HEK293T (cell line): ENCODE measurements at regions not wholly inside any gene's neighbourhood (a gene's known extent, or its start where the extent isn't known, plus 50 kb on each side); places are given as distances from the start of the nearest gene placed in this dataset.

Experiments used
- CTCF ChIA-PET: fragments of 350-600 bp; formaldehyde crosslinking; extraction: SDS; loops from one replicate; lab custom pipeline; 2021; ENCODE audit warnings: antibody characterized with exemption, inconsistent platforms; lab: Yijun Ruan, JAX
- POLR2A ChIA-PET: fragments of 350-600 bp; formaldehyde crosslinking; extraction: SDS; loops from one replicate; lab custom pipeline; 2020; ENCODE audit warnings: antibody characterized with exemption, inconsistent platforms; lab: Yijun Ruan, JAX
- DNase-seq: peaks from one replicate; pipeline ENCODE4 v3.0.0; 2012; ENCODE audit warnings: mixed read lengths; ENCODE audit errors: extremely low spot score
- ARNT ChIP-seq: fragments of 450-650 bp; IDR thresholded peaks from 2 replicates; pipeline ENCODE4 v1.6.1; 2017; ENCODE audit warnings: mild to moderate bottlenecking
- BHLHE40 ChIP-seq: fragments of 450-650 bp; IDR thresholded peaks from 2 replicates; pipeline ENCODE4 v1.6.1; 2016; ENCODE audit warnings: mild to moderate bottlenecking, moderate library complexity, borderline replicate concordance
- CTBP1 ChIP-seq: fragments of 450-650 bp; IDR thresholded peaks from 2 replicates; pipeline ENCODE4 v1.6.1; 2016; ENCODE audit warnings: borderline replicate concordance
- ELF4 ChIP-seq: fragments of 450-650 bp; IDR thresholded peaks from 2 replicates; pipeline ENCODE4 v1.6.1; 2017; ENCODE audit warnings: antibody characterized with exemption
- FOXA1 ChIP-seq: fragments of 450-650 bp; IDR thresholded peaks from 2 replicates; pipeline ENCODE4 v1.6.1; 2016; ENCODE audit warnings: mild to moderate bottlenecking
- FOXK2 ChIP-seq: fragments of 450-650 bp; IDR thresholded peaks from 2 replicates; pipeline ENCODE4 v1.6.1; 2016; ENCODE audit warnings: mild to moderate bottlenecking
- FOXM1 ChIP-seq: fragments of 450-650 bp; IDR thresholded peaks from 2 replicates; pipeline ENCODE4 v1.6.1; 2017; ENCODE audit warnings: mild to moderate bottlenecking, borderline replicate concordance
- HDGF ChIP-seq: fragments of 450-650 bp; IDR thresholded peaks from 2 replicates; pipeline ENCODE4 v1.6.1; 2017; ENCODE audit warnings: antibody characterized with exemption, borderline replicate concordance
- L3MBTL2 ChIP-seq: fragments of 450-650 bp; conservative IDR thresholded peaks from 2 replicates; pipeline ENCODE4 v1.6.1; 2016; ENCODE audit warnings: mild to moderate bottlenecking
- LEF1 ChIP-seq: fragments of 450-650 bp; IDR thresholded peaks from 2 replicates; pipeline ENCODE4 v1.6.1; 2017; ENCODE audit warnings: mild to moderate bottlenecking, borderline replicate concordance
- NFRKB ChIP-seq: fragments of 450-650 bp; IDR thresholded peaks from 2 replicates; pipeline ENCODE4 v1.6.1; 2016; ENCODE audit warnings: mild to moderate bottlenecking, moderate library complexity
- SP1 ChIP-seq: fragments of 450-650 bp; IDR thresholded peaks from 2 replicates; pipeline ENCODE4 v1.6.1; 2017
- SUZ12 ChIP-seq: fragments of 450-650 bp; IDR thresholded peaks from 2 replicates; pipeline ENCODE4 v1.6.1; 2016; ENCODE audit warnings: mild to moderate bottlenecking
- TARDBP ChIP-seq: fragments of 450-650 bp; IDR thresholded peaks from 2 replicates; pipeline ENCODE4 v1.6.1; 2016
- ZNF384 ChIP-seq: fragments of 450-650 bp; IDR thresholded peaks from 2 replicates; pipeline ENCODE4 v1.6.1; 2016
- TF ChIP-seq, protein P1 (sequence below): fragments of 450-650 bp; IDR thresholded peaks from 2 replicates; pipeline ENCODE4 v1.6.1; 2016

DNA sequence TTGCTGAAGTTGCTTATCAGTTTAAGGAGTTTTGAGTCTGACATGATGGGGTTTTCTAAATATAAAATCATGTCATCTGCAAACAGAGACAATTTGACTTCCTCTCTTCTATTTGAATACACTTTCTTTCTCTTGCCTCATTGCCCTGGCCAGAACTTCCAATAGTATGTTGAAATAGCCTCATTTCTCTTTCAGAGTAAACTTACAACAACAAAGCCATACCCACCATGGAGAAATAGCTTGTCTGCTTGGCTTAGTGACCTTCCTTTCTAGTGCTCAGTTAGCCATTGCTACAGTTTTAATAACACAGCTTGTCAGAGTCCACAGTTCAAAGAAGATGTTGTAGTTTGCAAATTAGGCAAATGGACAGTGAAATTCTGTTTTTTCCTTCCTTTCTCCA lies 228.0 kb downstream of the ETAA1 start:
- TF ChIP-seq ELF4 (no peak), HDGF (no peak), CTBP1 (no peak), BHLHE40 (no peak), LEF1 (no peak), FOXM1 (no peak), SP1 (no peak), L3MBTL2 (no peak), FOXA1 (no peak), TARDBP (no peak), ZNF384 (no peak), ARNT (no peak), SUZ12 (no peak), NFRKB (no peak), FOXK2 (no peak)
- TF ChIP-seq, protein P1, sequence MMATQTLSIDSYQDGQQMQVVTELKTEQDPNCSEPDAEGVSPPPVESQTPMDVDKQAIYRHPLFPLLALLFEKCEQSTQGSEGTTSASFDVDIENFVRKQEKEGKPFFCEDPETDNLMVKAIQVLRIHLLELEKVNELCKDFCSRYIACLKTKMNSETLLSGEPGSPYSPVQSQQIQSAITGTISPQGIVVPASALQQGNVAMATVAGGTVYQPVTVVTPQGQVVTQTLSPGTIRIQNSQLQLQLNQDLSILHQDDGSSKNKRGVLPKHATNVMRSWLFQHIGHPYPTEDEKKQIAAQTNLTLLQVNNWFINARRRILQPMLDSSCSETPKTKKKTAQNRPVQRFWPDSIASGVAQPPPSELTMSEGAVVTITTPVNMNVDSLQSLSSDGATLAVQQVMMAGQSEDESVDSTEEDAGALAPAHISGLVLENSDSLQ, result no peak
- ChIA-PET POLR2A (no interaction called here), CTCF (no interaction called here)
- no peak for DNase-seq

DNA sequence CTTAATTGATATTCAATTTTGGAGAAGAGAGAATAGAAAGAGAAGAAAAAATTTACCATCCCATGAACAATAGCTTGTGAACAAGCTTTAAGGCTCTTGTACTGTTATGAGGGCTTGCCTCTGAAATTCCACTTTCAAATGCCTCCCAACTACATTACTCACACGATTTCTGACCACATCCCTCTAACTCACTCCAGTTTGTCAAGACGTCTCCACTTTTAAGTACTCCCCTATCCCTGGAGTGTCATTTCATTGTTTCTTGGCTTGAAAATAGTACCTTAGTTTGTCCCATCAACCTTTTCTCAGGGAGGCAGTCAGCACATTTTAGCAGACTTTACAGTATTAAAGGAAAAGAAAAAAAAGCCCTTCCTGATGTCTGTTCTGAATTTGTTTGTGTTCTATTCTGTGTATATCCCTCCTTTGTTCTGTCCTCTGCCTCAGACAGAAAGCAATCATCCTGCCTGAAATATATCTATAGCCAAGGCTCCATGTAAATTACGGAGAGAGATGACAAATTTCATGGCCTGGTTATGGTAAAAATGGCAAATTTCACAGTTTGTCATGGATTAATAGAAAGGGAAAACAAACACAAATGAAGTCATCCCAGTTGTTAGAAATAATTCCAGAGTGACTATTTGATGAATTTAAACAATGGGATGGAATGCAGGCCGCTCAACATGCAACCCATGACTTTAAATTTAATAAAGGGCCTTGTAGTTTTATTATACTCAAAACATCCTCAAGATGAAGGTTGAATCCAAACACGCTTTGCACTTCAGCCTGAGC lies 228.8 kb downstream of the ETAA1 start:
- CTCF ChIA-PET, result no interaction called here
- TF ChIP-seq SP1 (no peak), ARNT (no peak), BHLHE40 (no peak)
- TF ChIP-seq, protein P1, result no peak
- DNase-seq, result no peak
- POLR2A ChIA-PET, result no interaction called here

DNA sequence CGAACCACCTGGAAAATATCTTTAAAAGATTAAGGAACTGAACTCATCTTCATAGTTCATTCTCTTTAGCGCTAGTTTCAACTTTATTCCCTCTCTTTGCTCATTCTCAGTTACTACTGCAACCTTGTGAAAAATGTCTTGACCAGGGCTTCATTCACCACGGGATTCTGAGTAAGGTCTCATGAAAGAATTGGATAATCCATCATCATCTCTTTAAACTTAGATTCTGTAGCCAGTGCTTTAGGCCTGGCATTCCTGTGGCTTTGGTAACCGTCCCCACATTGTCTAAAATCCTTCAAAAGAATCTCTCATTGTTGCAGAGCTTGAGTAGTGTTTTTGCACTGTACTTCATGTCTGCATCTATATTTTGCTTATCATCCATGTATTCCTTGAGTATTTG lies 229.5 kb downstream of the ETAA1 start:
- no peak for DNase-seq
- no peak for TF ChIP-seq LEF1
- no peak for TF ChIP-seq FOXM1
- TF ChIP-seq CTBP1, result no peak
- TF ChIP-seq L3MBTL2, result no peak
- TF ChIP-seq, protein P1, result no peak
- TF ChIP-seq TARDBP, result no peak
- no peak for TF ChIP-seq BHLHE40
- TF ChIP-seq ARNT, result no peak
- no peak for TF ChIP-seq FOXK2
- TF ChIP-seq ELF4, result no peak
- no peak for TF ChIP-seq FOXA1
- TF ChIP-seq SP1, result no peak
- no peak for TF ChIP-seq ZNF384
- TF ChIP-seq HDGF, result no peak
- TF ChIP-seq SUZ12, result no peak
- TF ChIP-seq NFRKB, result no peak
- CTCF ChIA-PET, result no interaction called here
- POLR2A ChIA-PET, result no interaction called here

DNA sequence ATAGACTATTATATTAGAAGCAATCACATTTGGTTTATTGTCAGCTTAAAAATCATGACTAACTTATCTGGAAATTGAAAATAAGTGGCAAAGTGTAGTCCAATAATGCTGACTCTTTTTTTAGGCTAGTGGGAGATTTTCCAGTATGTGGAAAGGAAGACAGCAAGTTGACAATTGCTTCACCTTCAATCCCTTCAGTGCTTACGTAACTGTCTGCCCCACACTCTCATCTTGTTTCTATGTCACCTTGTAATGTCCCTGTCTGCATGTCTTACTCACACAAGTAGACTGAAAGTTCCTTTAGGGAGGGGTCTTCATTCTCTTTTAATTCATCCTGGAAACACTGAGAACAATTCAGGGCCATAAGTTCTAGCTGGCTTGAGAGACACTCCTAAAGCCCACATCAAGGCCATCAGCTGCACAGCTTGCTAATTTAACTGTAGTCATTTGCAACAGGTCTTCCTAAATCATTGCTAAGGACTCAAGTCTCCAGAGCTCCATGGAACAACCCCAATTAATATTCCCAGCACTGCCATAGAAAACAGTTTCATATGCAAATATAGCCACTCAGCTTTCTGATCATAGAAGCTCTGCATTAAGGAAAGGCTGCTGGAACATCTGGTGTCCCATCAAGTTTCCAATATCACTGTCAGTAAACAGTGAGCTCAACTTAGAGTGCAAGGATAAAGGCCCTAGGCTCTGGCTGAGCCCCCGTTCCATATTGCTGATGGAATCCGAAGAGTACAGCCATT lies 230.5 kb downstream of the ETAA1 start:
- POLR2A ChIA-PET, result no interaction called here
- TF ChIP-seq ARNT (no peak), SUZ12 (no peak), FOXA1 (no peak), TARDBP (no peak), SP1 (no peak), FOXM1 (no peak), LEF1 (no peak), CTBP1 (no peak), L3MBTL2 (no peak), FOXK2 (no peak), HDGF (no peak)
- TF ChIP-seq, protein P1, result no peak

DNA sequence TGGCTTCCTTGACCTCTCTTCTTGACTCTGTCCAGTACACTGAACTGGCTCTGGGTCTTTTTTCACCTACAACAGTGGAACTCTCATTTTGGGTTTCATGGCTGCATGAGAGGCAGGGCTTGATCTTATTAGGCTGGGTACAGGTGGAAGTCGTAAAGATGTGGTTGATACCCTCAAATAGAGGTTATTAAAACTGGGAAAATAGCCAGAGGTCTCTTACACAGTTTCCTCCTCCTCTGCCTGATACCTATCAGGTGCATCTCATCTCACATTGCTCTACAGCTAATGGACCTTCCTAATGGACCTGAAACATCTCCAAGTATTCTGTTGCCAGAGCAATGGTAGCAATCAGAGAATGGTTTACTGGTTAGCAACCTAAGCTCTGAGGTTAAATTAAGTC lies 231.8 kb downstream of the ETAA1 start:
- CTCF ChIA-PET, result interaction anchor here (0.8 kb wide), 1 partner anchor 47 kb away, joined by 3 read pairs; no protein-coding TSS in a partner anchor
- no peak for DNase-seq
- POLR2A ChIA-PET, result no interaction called here
- TF ChIP-seq BHLHE40 (no peak), HDGF (no peak), FOXM1 (no peak), TARDBP (no peak), CTBP1 (no peak)

More for the DNA sequence above, 230.5 kb downstream of the ETAA1 start:
- DNase-seq, result no peak
- CTCF ChIA-PET, result interaction anchor here (0.8 kb wide), 1 partner anchor 11 kb away, joined by 3 read pairs; no protein-coding TSS in a partner anchor
